Stimulated activated CD8-positive, alpha-beta memory T cell treated with anti-CD3 and anti-CD28 coated beads, Interleukin-4, amount 100 ng/mL, for 48 hours (primary cell): ENCODE measurements at regions not wholly inside any gene's neighbourhood (a gene's known extent, or its start where the extent isn't known, plus 50 kb on each side); places are given as distances from the start of the nearest gene placed in this dataset.

Experiments
- DNase-seq: peaks from one replicate; pipeline ENCODE4 v3.0.0-alpha.2; 2020

DNA sequence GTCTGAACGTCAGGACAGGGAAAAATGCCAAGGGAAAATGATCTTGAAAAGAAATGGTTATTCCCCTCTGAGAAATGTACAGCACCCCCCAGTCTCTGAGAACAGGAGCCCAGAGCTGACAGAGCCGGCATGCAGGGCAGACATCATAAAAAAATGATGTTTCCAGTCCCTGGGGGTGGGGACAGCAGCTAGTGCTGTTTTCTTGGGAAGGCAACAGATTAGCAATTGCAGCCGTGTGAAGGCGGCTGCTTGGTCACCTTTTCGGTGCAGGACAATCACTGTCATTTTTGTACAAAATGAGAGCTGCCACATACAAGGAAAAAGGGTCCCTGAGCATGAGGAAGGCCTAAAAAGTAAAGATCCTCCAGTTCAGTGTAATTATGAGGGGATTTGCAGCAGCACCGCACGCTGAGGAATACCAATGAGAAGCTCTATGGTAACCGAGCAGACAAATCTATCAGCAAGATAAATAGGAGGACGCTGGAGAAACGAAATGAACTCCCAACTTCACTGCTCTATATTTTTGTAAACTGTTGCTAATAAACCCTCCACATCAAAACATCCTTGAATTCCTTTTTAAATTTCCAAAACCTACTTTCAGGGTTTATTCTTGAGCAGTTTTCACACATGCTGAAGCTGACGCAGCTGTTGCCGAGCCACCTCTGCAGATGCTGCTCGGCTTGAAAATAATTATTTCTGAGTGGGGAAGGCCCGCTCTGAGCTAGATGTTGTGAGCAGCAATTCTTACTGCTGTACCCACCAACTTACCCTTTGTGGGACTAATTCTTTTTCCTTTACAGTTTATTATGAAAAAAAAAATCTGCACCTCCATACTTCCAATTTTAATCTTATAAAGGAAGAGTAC lies 98.2 kb upstream of the NEBL start:
- DNase-seq: no peak

DNA sequence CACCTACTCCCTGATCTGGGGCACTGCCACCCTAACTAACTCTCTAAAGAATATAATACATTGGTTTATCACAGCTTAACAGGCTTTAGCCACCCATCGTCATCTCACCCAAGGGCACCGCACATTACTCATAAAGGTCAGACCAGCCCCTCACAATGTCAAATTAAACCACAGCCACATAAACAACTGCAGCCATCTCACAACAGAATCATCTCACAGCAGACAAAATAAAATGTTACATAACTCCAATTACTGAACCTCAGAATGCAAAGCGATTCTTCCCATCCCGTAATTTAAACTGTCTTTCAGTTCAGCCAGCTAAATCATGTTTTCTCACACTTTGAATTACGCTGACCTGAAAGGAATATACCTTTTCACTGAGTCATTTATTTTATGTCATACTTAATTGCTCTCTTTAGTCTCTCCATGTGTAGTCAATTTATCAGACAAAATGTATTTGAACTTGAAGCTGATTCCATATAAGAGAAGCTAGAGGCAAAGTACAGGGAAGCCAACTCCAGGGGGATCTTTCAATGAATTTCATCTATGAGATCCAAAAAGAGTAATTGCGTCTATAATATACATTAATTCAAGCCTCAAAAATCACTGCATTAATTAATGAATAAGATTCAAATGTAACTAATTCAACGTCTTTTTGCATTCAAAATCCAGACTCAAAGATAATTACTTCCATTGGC lies 96.9 kb upstream of the NEBL start:
- DNase-seq: no peak

DNA sequence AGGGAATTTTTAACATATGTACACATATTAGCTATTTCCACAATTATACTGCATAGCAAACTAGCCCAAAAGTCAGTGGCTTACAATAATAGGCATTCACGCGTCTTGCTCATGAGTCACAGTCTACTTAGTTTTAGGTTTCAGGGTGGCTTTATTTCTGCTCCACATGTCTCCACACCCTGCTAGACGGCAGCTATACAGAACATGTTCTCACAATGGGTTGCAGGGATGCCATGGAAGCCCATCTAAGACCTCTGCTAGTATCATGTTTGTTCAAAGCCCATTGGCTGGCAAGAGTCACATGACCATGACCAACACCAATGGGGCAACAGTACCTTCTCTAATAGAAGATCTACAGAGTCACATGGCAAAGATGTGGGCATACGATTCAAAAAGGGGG lies 96.3 kb upstream of the NEBL start:
- no peak for DNase-seq

DNA sequence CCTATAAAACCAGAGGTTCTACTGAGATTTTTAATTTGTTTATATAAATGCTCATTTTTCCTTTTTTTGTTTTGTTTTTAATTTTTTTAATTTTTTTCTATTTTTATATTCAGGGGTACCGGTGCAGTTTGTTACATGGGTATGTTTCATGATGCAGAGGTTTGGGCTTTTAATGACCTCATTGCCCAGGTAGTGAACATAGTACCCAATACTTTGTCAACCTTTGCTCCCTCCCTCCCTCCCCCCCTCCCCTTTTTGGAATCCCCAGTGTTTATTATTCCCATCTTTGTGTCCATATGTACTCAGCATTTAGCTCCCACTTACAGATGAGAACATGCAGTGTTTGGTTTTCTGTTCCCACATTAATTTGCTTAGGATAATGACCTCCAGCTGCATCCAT lies 94.4 kb upstream of the NEBL start:
- no peak for DNase-seq

DNA sequence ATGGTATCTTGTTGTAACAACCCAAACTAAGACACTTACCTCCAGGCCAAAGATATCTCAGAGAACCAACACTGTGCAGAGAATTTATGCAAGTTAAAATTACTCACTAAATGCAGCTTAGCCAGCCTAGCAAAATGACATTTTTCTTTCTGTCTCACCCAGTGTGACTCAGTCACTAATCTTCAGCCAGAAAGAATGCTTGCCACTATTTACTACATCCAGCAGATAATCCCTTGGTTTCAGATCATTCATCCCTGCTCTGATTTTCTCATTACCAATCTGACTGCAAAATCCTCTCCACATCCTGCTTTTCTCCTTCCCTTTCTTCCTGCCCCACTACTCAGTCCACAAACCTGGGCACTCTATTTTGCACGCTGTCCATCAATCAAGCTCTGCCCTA lies 93.5 kb upstream of the NEBL start:
- no peak for DNase-seq

DNA sequence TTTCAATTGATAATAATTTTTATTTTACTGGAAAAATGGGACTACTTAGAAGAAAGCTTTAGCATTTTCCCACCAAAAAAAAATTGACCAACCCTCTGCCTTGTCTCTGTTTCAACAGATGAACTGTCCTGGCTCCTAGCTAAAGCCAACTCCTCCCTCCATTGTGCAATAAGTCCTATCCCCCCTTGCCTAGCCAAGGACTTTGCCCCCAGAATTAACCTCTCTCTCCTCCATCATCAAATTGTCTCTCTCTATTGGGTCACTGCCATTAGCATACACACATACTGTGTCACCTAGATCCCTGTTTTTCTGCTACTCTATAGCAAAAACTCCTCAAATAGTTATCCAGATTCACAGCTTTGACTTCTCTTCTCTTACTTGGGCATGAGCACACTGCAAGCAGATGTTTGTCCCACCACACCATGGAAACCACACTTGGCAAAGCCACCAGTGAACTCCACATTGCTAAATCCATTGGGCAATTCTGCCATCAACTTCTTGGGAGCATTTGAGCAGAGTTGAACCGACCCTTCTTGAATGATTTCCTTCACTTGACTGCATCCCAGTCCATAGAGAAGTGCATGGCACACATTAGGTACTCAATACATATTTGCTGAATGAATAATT lies 91.4 kb upstream of the NEBL start:
- no peak for DNase-seq

DNA sequence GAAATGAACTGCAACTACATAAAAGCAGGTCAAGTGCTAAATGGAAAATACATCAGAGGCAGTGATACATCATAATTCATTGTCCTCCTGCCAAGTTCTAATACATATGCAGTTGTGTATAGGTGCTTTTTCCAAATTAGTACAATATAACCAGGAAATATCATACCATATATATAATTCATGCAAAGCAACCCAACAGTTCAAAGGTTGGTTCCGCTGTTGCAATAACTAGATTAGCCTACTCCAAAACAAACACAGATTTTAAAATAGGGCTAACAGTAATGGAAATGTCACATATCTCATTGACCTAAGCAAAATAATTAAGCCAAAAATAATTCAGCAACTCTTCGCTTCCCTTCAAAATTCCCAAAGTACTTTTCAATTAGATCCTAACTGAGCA lies 88.9 kb upstream of the NEBL start:
- DNase-seq: no peak

DNA sequence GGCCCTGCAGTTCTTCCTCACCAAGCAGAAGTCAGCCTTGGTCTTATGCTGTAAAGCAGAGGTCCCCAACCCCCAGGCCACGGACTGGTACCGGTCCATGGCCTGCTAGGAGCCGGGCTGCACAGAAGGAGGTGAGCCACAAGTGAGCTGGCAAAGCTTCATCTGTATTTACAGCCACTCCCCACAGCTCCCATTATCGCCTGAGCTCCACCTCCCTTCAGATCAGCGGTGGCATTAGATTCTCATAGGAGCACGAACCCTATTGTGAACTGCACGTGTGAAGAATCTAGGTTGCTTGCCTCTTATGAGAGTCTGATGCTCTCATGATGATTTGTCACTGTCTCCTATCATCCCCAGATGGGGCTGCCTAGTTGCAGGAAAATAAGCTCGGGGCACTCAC lies 87.6 kb upstream of the NEBL start:
- DNase-seq: no peak

DNA sequence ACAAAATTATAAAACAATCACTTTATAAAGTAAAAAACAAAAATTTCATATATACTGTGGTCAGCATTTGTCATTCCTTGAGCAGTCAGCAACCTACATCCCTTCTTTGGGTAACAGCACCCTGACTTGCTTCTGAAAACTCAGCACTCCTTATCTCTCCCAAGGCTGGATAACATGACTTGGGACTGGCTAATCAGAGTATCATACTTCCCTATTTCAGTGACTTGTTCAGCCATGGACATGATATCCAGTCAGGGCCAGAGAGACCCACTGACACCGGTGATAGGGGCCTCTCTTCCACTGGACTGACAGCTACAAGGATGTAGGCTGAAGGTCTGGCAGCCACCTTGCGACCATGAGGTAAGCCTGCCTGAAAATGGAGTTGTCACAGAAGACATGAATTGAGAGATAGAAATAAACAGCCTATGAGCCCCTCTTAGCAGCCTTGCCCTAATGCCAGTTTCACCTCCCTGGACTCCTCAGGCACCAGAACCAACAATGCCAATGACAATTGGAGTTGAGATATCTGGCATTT lies 84.4 kb upstream of the NEBL start:
- no peak for DNase-seq

DNA sequence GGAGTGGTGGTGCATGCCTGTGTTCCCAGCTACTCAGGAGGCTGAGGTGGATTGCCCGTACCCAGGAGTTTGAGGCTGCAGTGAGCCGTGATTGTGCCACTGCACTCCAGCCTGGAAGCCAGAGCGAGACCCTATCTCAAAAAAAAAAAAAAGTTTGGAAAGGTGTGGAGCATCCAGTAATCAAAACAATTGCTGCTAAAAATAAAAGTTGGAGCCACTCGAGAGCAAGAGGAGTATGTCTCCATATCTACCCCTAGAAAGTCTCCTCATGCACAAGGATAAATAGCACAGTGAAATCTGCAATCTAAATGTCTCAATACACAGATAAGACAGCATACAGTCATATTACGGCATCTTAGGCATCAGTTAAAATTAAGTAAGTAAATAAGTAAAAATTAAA lies 81.5 kb upstream of the NEBL start:
- no peak for DNase-seq

DNA sequence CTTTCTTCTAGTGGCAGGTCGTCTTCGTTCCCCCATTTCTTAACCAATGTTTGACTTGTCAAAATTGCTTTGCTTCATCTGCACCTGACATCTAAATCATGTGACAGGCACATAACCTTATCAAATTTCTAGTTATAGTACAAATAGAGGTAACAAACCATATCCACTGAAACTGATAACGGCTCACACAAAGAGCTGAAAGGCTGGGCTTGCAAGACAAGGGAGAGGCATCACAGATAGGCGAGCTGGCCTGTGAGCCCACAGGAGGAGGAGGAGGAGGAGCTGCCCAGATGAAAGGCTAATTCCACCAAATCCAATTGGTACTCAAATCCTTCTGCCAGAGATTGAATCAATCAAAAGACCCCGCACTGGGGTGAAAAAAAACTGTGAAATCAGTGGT lies 80.2 kb upstream of the NEBL start:
- no peak for DNase-seq

DNA sequence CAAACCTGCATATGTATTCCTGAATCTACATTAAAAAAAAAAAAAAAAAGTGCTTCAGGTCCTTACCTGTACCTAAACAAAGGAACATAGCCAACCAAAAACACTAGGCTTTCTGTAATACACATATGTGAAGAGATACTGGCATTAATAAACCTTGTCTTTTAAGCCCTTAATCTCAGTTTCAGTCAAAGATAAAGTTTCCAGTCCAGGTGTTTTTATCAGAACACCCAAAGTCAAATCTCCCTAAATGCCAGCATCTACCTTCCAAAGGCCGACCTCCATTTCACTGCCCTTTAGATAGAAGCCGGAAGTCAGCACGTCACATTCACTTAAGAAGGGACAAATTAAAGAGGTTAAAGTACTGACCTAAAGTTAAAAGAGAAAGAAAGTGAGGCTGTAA lies 79.8 kb upstream of the NEBL start:
- no peak for DNase-seq

DNA sequence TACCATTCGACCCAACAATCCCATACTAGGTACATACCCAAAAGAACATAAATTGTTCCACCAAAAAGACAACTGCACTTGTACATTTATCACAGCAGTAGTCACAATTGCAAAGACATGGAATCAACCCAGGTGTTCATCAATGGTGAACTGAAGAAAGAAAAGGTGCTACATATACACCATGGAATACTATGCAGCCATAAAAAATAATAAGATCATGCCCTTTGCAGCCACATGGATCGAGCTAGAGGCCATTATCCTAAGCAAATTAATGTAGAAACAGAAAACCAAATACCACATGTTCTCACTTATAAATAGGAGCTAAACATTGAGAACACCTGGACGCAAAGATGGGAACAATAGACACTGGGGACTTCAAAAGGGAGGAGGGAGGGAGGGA lies 79.3 kb upstream of the NEBL start:
- DNase-seq: no peak

DNA sequence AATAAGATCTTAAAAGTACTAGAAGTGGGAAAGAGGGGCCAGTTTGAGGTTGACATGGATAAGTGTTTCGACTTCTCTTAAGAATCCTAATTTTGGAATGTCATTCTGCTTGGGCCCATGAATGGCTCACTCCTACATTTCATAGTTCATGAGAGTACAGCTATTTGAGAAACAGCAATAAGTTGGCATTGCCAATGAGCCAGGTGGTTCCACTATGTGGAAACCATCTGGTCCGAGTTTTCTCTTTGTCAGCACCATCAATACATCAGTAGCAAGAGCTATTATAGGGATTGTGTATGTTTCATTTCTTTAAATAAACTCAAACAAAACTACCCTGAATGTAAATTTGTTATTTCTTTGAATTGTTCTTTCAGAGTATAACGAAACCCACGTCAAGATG lies 78.1 kb upstream of the NEBL start:
- DNase-seq: no peak

DNA sequence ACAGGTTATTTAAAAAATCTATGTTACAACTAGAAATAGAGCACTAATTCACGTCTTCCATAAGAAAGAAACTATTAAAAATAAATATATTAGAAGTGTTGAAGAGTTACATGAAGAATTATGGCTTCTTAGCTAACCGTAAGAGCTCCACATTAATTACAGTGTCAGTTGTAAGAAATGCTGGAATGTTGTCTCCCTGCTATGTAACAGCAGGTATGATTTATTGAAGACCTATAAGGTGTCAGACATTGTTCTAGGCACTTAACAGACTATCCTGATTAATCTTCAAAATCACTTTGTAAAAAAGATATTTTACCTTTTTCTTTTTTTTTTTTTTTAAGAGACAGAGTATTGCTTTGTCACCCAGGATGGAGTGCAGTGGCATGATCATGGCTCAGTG lies 75.8 kb upstream of the NEBL start:
- DNase-seq: no peak

DNA sequence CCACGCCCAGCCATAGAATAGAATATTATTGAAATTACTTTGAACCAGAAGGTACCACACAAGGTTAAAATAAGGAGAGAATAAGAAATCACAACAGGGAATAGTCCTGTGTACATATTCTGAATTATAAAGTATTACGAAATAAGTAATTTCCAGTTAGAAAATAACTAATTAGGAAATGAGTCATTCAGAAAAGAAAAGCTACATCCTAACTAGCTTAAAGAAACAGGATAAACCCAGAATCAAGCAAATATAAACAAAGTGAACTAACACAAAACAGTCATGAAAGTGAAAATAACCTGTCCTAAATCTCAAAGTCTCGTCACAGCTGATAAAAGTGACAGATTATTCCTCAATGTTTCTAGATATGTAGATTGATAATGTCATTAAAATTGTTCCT lies 74.8 kb upstream of the NEBL start:
- DNase-seq: no peak

DNA sequence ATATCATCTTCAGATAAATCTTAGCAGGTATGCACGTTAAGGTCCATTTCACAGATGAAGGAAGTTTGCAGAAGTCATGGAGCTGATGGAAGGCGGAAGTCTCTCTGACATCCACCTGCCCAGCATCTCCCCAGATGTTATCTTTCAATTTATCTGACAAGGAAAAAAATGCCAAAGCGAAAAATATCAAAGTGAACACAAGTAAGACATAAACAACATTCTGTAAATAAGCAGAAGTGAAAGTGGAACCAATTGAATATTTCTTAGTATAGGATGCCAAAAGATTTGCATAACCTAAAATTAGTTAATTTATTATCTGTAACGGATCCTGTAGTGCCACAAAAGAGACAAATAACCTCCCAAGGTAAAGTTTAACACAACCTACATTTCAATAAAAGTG lies 73.6 kb upstream of the NEBL start:
- no peak for DNase-seq

DNA sequence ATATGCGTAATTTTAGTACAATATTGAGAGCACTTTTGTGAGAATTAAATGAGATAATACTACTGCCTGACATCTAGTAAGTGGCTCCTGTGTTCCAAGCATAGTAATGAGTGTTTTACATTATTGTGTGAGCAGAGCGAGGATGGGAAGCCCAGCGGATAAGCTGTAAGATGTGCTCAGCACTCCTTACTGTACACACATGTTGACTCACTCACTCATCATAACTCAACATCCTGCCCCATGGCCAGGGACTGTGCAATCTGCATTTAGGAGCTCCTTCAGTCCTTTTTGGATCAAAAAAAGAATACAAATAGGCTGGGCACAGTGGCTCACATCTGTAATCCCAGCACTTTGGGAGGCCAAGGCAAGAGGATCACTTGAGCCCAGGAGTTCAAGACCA lies 72.9 kb upstream of the NEBL start:
- DNase-seq: no peak

DNA sequence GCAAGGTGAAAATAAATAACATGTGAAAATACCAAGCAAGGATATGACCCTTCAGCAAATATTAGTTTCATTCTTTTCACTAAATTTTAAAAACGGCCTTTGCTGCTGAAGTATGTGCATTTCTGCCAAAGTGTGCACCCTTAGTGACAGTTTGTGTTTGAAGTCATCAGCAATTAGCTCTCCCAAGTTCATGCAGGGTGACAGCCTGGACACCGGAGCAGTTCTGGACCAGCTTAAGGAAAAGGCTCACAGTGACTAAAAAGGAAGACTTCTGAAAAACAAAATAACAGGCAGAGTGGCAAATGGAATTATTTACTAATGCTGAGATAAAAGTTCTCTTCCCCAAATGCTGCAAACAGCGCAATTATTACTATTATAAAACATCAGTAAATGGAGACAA lies 69.3 kb upstream of the NEBL start:
- DNase-seq: no peak

DNA sequence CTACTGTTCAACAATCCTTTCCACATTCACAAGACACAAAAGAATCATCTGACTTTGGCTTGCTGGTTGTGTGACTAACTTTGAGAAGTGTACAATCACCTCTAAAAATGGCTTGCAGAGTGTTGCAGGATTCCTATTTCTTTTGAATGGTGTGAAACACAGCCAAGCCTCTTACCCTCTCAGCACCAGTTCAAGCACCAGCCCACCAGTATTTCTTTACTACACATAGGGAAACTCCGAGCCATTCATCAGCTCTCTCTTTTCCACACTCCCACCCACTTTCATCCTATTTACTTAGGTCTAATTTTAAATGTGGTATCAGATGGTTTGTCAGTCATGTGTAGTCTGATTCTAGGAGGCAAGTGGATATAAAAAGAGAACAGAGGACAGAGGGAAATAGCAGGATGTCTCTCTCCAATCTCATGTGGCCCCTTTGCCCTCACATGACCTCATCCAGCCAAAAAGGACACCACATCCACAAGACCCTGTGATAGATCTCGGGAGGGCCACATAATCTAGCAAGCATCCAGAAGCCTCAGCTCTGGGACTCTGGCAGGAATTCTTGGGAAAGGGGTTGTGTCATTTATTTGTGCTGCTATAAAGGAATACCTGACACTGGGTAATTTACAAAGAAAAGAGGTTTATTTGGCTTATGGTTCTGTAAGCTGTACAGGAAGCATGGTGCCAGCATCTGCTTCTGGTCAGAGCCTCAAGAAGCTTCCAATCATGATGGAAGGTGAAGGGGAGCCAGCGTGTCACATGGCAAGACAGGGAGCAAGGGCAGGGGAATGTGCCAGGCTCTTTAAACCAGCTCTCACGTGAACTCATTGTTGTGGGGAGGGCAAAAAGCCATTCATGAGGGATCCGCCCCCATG lies 66.8 kb upstream of the NEBL start:
- no peak for DNase-seq

DNA sequence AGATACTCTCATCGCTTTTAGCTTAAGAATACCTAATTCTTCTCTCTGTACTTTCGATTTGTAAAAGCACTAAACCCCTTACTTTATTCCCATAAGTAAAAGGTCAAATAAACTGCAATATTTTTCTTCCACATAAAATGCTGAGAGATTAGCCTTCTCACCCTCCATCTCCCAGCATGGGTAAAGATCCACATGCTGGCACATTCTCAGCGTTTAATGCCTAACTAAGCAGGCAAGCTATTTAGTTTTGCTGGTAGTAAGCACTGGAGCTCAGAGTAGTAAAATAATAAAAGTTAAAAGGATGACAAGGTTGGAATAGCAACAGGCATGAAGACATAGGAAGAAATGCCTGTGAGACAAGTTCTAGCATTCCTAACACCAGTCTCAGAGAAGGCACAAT lies 65.9 kb upstream of the NEBL start:
- no peak for DNase-seq

DNA sequence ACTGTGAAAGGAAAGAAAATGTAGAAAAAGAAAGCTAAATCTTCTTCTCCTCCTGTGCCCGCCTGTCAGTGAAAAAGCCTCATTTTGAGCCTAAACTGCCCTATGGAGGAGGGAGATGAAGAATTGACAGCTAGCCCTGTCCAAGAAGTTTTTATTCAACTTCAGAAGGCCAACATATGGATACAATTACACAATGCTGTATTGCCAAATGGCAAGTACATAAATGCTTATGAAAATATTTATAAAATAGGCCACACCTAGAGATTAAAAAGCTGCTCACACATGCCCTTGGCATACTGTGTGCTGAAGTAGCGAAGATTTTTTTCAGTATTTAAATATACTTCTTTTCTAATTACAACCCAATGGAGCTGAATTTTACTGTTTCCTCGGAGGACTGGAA lies 65.1 kb upstream of the NEBL start:
- DNase-seq: no peak

DNA sequence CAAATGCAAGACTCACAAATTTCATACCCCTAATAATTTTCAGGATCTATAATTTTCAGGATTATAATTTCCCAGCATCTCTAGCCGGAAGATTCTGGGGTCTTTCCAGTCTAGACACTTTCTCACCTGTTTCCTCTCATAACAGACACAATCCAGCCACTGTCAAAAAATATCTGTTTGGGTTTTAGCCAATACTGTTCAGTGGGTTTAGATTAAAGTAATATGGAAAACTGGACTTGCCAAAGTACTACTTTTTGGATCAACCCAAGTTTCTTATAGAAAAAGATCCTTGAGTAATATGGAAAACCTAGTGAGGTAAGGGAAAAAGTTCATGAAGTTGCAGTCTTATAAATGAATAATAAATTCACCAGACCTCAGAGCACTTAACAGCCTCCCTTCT lies 62.1 kb upstream of the NEBL start:
- DNase-seq: no peak
